ENCODE measurements at regions not wholly inside any gene's neighbourhood (a gene's known extent, or its start where the extent isn't known, plus 50 kb on each side); places are given as distances from the start of the nearest gene placed in this dataset.

DNA sequence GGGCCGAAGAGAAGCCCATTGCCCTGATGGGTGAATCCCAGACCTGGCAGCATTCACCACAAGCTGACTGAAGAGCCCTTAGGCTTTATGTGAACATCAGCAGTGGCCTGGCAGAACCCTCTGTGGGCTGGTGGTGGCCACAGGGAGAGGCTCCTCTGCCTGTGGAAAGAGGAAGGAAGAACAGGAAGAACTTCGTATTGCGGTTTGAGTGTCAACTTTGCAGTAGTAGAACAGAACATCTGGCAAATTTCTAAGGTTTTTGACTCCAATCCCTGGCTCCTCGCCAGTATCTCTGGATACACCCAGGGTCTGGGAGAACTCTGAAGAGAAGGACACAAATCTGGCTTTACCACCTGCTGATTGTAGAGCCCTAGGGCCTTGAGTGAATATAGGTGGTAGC lies 356.4 kb upstream of the GRAMD2B start:
- Histone ChIP-seq H3K4me3 (ENCODE audit: low read depth, low read length) (no peak overlapping the region), H3K27me3 (ENCODE audit: control insufficient read depth, insufficient read depth, low read length) (no peaks in the 10 kb centered on the region), H3K36me3 (ENCODE audit: control insufficient read depth, insufficient read depth, low read length) (no peaks in the 10 kb centered on the region), H3K4me1 (ENCODE audit: control insufficient read depth, insufficient read depth, low read length, poor library complexity, severe bottlenecking) (no peaks in the 10 kb centered on the region), H3K27ac (ENCODE audit: insufficient read depth, low read length, poor library complexity, severe bottlenecking) (no peak overlapping the region), H3K9me3 (ENCODE audit: control insufficient read depth in 2 of 2, low read length in 2 of 2) (no peaks in the 10 kb centered on the region)
- Mint-ChIP-seq H3K4me3 (no peak overlapping the region), H3K36me3 (no peaks in the 10 kb centered on the region), H3K4me1 (no peaks in the 10 kb centered on the region), H3K27ac (no peak overlapping the region), H3K9me3 (peaks cover 2 to 10% (median 8%) of the 10 kb centered on the region in 7 donors), H3K27me3 (no peaks in the 10 kb centered on the region)
- DNase-seq (no peak), ATAC-seq (ENCODE audit: low read depth in 2 of 2) (no peak)

GRCh38 chr5:126067404-126067803 lies 355.8 kb upstream of the GRAMD2B start:
- H3K27me3 ChIP-seq (ENCODE audit: control insufficient read depth, insufficient read depth, low read length) = no peaks in the 10 kb centered on the region
- ATAC-seq (ENCODE audit: low read depth in 2 of 2) = no peak
- no peaks in the 10 kb centered on the region for H3K36me3 Mint-ChIP-seq
- H3K4me3 Mint-ChIP-seq = no peak overlapping the region
- no peak overlapping the region for H3K27ac Mint-ChIP-seq
- peaks cover 2 to 13% (median 8%) of the 10 kb centered on the region in 7 donors for H3K9me3 Mint-ChIP-seq
- no peaks in the 10 kb centered on the region for H3K4me1 ChIP-seq (ENCODE audit: control insufficient read depth, insufficient read depth, low read length, poor library complexity, severe bottlenecking)
- H3K27me3 Mint-ChIP-seq = no peaks in the 10 kb centered on the region
- H3K9me3 ChIP-seq (ENCODE audit: control insufficient read depth in 2 of 2, low read length in 2 of 2) = no peaks in the 10 kb centered on the region
- no peak overlapping the region for H3K4me3 ChIP-seq (ENCODE audit: low read depth, low read length)
- H3K4me1 Mint-ChIP-seq = no peaks in the 10 kb centered on the region
- H3K27ac ChIP-seq (ENCODE audit: insufficient read depth, low read length, poor library complexity, severe bottlenecking) = no peak overlapping the region
- no peak for DNase-seq
- no peaks in the 10 kb centered on the region for H3K36me3 ChIP-seq (ENCODE audit: control insufficient read depth, insufficient read depth, low read length)

DNA sequence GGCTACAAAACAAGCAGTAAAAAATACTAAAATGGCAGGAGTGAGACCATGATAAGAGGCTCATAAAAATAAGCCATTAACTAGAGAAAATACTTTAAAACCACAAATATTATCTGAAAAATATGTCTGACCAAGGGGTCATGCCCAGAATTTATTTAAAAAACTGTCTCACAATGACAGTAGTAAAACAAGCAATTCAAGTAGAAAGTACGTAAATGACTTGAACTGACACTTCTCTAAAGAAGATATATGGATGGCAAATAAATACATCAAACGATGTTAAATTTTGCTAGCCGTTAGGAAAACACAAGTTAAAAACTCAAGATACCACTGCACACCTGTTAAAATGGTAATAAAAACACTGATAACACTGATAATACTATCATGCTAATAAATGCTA lies 353.9 kb upstream of the GRAMD2B start:
- Mint-ChIP-seq H3K27ac (no peak overlapping the region), H3K27me3 (no peaks in the 10 kb centered on the region), H3K4me3 (no peak overlapping the region), H3K36me3 (no peaks in the 10 kb centered on the region), H3K4me1 (no peaks in the 10 kb centered on the region), H3K9me3 (peaks cover 4 to 22% (median 9%) of the 10 kb centered on the region in 7 donors)
- no peak overlapping the region for H3K4me3 ChIP-seq (ENCODE audit: low read depth, low read length)
- H3K27ac ChIP-seq (ENCODE audit: insufficient read depth, low read length, poor library complexity, severe bottlenecking) = no peak overlapping the region
- no peak for DNase-seq
- no peaks in the 10 kb centered on the region for H3K4me1 ChIP-seq (ENCODE audit: control insufficient read depth, insufficient read depth, low read length, poor library complexity, severe bottlenecking)
- H3K36me3 ChIP-seq (ENCODE audit: control insufficient read depth, insufficient read depth, low read length) = no peaks in the 10 kb centered on the region
- peaks cover 0 to 9% of the 10 kb centered on the region in 2 experiments for H3K9me3 ChIP-seq (ENCODE audit: control insufficient read depth in 2 of 2, low read length in 2 of 2)
- H3K27me3 ChIP-seq (ENCODE audit: control insufficient read depth, insufficient read depth, low read length) = no peaks in the 10 kb centered on the region
- ATAC-seq (ENCODE audit: low read depth in 2 of 2) = no peak

GRCh38 chr5:126070481-126070880 lies 352.7 kb upstream of the GRAMD2B start:
- no peak for DNase-seq
- no peak for ATAC-seq (ENCODE audit: low read depth in 2 of 2)
- peaks cover under 1 to 22% (median 8%) of the 10 kb centered on the region in 7 donors for H3K9me3 Mint-ChIP-seq
- no peaks in the 10 kb centered on the region for H3K36me3 Mint-ChIP-seq
- H3K9me3 ChIP-seq (ENCODE audit: control insufficient read depth in 2 of 2, low read length in 2 of 2) = peaks cover 0 to 14% of the 10 kb centered on the region in 2 experiments
- H3K4me1 ChIP-seq (ENCODE audit: control insufficient read depth, insufficient read depth, low read length, poor library complexity, severe bottlenecking) = no peaks in the 10 kb centered on the region
- no peaks in the 10 kb centered on the region for H3K27me3 ChIP-seq (ENCODE audit: control insufficient read depth, insufficient read depth, low read length)
- H3K27ac Mint-ChIP-seq = no peak overlapping the region
- no peak overlapping the region for H3K4me3 ChIP-seq (ENCODE audit: low read depth, low read length)
- H3K4me3 Mint-ChIP-seq = no peak overlapping the region
- H3K4me1 Mint-ChIP-seq = no peaks in the 10 kb centered on the region
- no peak overlapping the region for H3K27ac ChIP-seq (ENCODE audit: insufficient read depth, low read length, poor library complexity, severe bottlenecking)
- H3K36me3 ChIP-seq (ENCODE audit: control insufficient read depth, insufficient read depth, low read length) = no peaks in the 10 kb centered on the region
- H3K27me3 Mint-ChIP-seq = no peaks in the 10 kb centered on the region

GRCh38 chr5:126074538-126074937 lies 348.7 kb upstream of the GRAMD2B start:
- H3K36me3 Mint-ChIP-seq = no peaks in the 10 kb centered on the region
- no peaks in the 10 kb centered on the region for H3K27me3 Mint-ChIP-seq
- ATAC-seq (ENCODE audit: low read depth in 2 of 2) (no peak), DNase-seq (no peak)
- H3K27ac ChIP-seq (ENCODE audit: insufficient read depth, low read length, poor library complexity, severe bottlenecking) = no peak overlapping the region
- no peaks in the 10 kb centered on the region for H3K4me1 ChIP-seq (ENCODE audit: control insufficient read depth, insufficient read depth, low read length, poor library complexity, severe bottlenecking)
- H3K4me1 Mint-ChIP-seq = no peaks in the 10 kb centered on the region
- H3K4me3 Mint-ChIP-seq = no peak overlapping the region
- H3K4me3 ChIP-seq (ENCODE audit: low read depth, low read length) = no peak overlapping the region
- H3K27ac Mint-ChIP-seq = no peak overlapping the region
- H3K36me3 ChIP-seq (ENCODE audit: control insufficient read depth, insufficient read depth, low read length) = no peaks in the 10 kb centered on the region
- peaks cover 0 to 14% of the 10 kb centered on the region in 2 experiments for H3K9me3 ChIP-seq (ENCODE audit: control insufficient read depth in 2 of 2, low read length in 2 of 2)
- peaks cover 2 to 20% (median 6%) of the 10 kb centered on the region in 7 donors for H3K9me3 Mint-ChIP-seq
- no peaks in the 10 kb centered on the region for H3K27me3 ChIP-seq (ENCODE audit: control insufficient read depth, insufficient read depth, low read length)

- DNase-seq (no peak), ATAC-seq (ENCODE audit: low read depth in 2 of 2) (no peak)
- H3K27ac ChIP-seq (ENCODE audit: insufficient read depth, low read length, poor library complexity, severe bottlenecking) = no peak overlapping the region
- peaks cover 3 to 20% (median 7%) of the 10 kb centered on the region in 7 donors for H3K9me3 Mint-ChIP-seq
- H3K27me3 ChIP-seq (ENCODE audit: control insufficient read depth, insufficient read depth, low read length) = no peaks in the 10 kb centered on the region
- no peaks in the 10 kb centered on the region for H3K4me1 ChIP-seq (ENCODE audit: control insufficient read depth, insufficient read depth, low read length, poor library complexity, severe bottlenecking)
- no peak overlapping the region for H3K4me3 Mint-ChIP-seq
- no peak overlapping the region for H3K4me3 ChIP-seq (ENCODE audit: low read depth, low read length)
- no peaks in the 10 kb centered on the region for H3K36me3 ChIP-seq (ENCODE audit: control insufficient read depth, insufficient read depth, low read length)
- H3K9me3 ChIP-seq (ENCODE audit: control insufficient read depth in 2 of 2, low read length in 2 of 2) = peaks cover 3 to 10% of the 10 kb centered on the region in 2 experiments
- H3K27ac Mint-ChIP-seq = no peak overlapping the region
- H3K27me3 Mint-ChIP-seq = no peaks in the 10 kb centered on the region
- H3K36me3 Mint-ChIP-seq = no peaks in the 10 kb centered on the region
- H3K4me1 Mint-ChIP-seq = no peaks in the 10 kb centered on the region
These were observed 343.9 kb upstream of the GRAMD2B start for GRCh38 chr5:126079266-126079665.

DNA sequence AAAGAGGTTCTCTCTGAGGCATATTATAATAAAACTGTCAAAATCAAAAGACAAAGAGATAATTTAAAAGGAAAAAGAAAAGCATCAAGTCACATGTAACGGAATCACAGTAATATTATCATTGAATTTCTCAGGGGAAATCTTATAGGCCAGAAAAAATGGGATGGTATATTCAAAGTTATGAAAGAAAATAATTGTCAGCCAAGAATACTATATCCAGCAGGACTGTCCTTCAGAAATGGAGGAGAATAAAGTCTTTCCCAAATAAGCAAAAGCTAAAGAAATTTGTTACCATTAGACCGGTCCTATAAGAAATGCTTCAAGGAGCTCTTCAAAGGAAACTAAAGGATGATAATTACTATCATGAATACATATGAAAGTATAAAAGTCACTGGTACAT lies 342.0 kb upstream of the GRAMD2B start:
- Histone ChIP-seq H3K27ac (ENCODE audit: insufficient read depth, low read length, poor library complexity, severe bottlenecking) (no peak overlapping the region), H3K4me1 (ENCODE audit: control insufficient read depth, insufficient read depth, low read length, poor library complexity, severe bottlenecking) (no peaks in the 10 kb centered on the region), H3K4me3 (ENCODE audit: low read depth, low read length) (no peak overlapping the region), H3K36me3 (ENCODE audit: control insufficient read depth, insufficient read depth, low read length) (no peaks in the 10 kb centered on the region), H3K27me3 (ENCODE audit: control insufficient read depth, insufficient read depth, low read length) (no peaks in the 10 kb centered on the region), H3K9me3 (ENCODE audit: control insufficient read depth in 2 of 2, low read length in 2 of 2) (peaks cover 3 to 4% of the 10 kb centered on the region in 2 experiments)
- no peak for ATAC-seq (ENCODE audit: low read depth in 2 of 2)
- H3K4me1 Mint-ChIP-seq = no peaks in the 10 kb centered on the region
- H3K27ac Mint-ChIP-seq = no peak overlapping the region
- no peaks in the 10 kb centered on the region for H3K36me3 Mint-ChIP-seq
- no peaks in the 10 kb centered on the region for H3K27me3 Mint-ChIP-seq
- H3K4me3 Mint-ChIP-seq = no peak overlapping the region
- peaks cover 3 to 26% (median 8%) of the 10 kb centered on the region in 7 donors for H3K9me3 Mint-ChIP-seq
- DNase-seq = no peak

DNA sequence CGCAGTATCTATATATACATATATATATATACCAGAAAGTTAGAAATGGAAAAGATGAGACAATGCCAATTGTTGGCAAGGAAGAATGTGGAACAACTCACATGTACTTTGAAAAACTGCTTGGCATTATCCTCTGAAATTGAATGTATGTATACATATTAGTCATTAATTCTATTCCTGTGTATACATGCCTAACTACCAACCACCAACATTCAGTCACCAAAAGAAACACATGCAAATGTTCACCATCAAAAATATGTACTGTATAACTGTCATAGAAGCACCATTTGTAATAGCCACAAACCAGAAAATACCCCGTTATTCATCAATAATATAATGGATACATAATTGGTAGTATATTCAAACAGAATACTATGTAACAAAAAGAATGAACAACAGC lies 330.2 kb upstream of the GRAMD2B start:
- Histone ChIP-seq H3K36me3 (ENCODE audit: control insufficient read depth, insufficient read depth, low read length) (no peaks in the 10 kb centered on the region), H3K9me3 (ENCODE audit: control insufficient read depth in 2 of 2, low read length in 2 of 2) (no peaks in the 10 kb centered on the region), H3K27ac (ENCODE audit: insufficient read depth, low read length, poor library complexity, severe bottlenecking) (no peak overlapping the region), H3K4me1 (ENCODE audit: control insufficient read depth, insufficient read depth, low read length, poor library complexity, severe bottlenecking) (no peaks in the 10 kb centered on the region), H3K4me3 (ENCODE audit: low read depth, low read length) (no peak overlapping the region), H3K27me3 (ENCODE audit: control insufficient read depth, insufficient read depth, low read length) (no peaks in the 10 kb centered on the region)
- H3K4me3 Mint-ChIP-seq = no peak overlapping the region
- H3K27ac Mint-ChIP-seq = no peak overlapping the region
- H3K4me1 Mint-ChIP-seq = no peaks in the 10 kb centered on the region
- peaks cover 2 to 25% (median 9%) of the 10 kb centered on the region in 7 donors for H3K9me3 Mint-ChIP-seq
- ATAC-seq (ENCODE audit: low read depth in 2 of 2) (no peak), DNase-seq (no peak)
- no peaks in the 10 kb centered on the region for H3K27me3 Mint-ChIP-seq
- H3K36me3 Mint-ChIP-seq = no peaks in the 10 kb centered on the region
